Kidney (tissue), 13 donors: ENCODE measurements at regions not wholly inside any gene's neighbourhood (a gene's known extent, or its start where the extent isn't known, plus 50 kb on each side); places are given as distances from the start of the nearest gene placed in this dataset.

Experiments used
- DNase-seq, 5 donors: peaks; one replicate each; pipeline ENCODE4 v3.0.0-alpha.2; 2013 to 2020
- FAIRE-seq: peaks from 2 replicates; lab custom pipeline; 2012; peaks lifted over from hg19 to GRCh38; lab: Jason Lieb, UNC
- H3K27ac ChIP-seq, 2 donors: one replicate each; pipeline ENCODE4 v1.7.0; 2013; ENCODE audit warnings: low read depth in 2 of 2, low read length in 2 of 2, inconsistent platforms in 1 of 2
- H3K27me3 ChIP-seq: one replicate; pipeline ENCODE4 v1.7.1; 2013; ENCODE audit warnings: low read length, inconsistent platforms; ENCODE audit not compliant: control insufficient read depth, insufficient read depth
- H3K36me3 ChIP-seq, 3 donors: one replicate each; pipeline versions ENCODE4 v1.7.0 to v1.7.1; 2013; ENCODE audit warnings: low read length in 3 of 3, control low read depth in 1 of 3, inconsistent platforms in 1 of 3; ENCODE audit not compliant: insufficient read depth in 3 of 3, control insufficient read depth in 2 of 3
- H3K4me1 ChIP-seq, 3 donors: one replicate each; pipeline versions ENCODE4 v1.7.0 to v1.7.1; 2013; ENCODE audit warnings: low read length in 3 of 3, inconsistent platforms in 1 of 3, low read depth in 1 of 3; ENCODE audit not compliant: control insufficient read depth in 2 of 3, insufficient read depth in 2 of 3
- H3K4me3 ChIP-seq, 3 donors: one replicate each; pipeline versions ENCODE4 v1.7.0 to v1.8.1; 2013; ENCODE audit warnings: low read length in 3 of 3, control low read depth in 1 of 3, inconsistent platforms in 1 of 3
- H3K9ac ChIP-seq, 3 donors: one replicate each; pipeline versions ENCODE4 v1.7.0 to v1.7.1; 2013; ENCODE audit warnings: low read length in 3 of 3, control low read depth in 1 of 3, inconsistent platforms in 1 of 3
- H3K9me3 ChIP-seq, 3 donors: one replicate each; pipeline versions ENCODE4 v1.7.0 to v1.7.1; 2013; ENCODE audit warnings: low read length in 3 of 3, control low read depth in 1 of 3, inconsistent platforms in 1 of 3; ENCODE audit not compliant: control insufficient read depth in 2 of 3, insufficient read depth in 1 of 3
- CTCF ChIP-seq: IDR thresholded peaks from 3 replicates; pipeline ENCODE4 v1.5.1; 2012; ENCODE audit warnings: mild to moderate bottlenecking, moderate library complexity, borderline replicate concordance; ENCODE audit not compliant: insufficient read depth; ENCODE audit errors: extremely low read depth
- intact Hi-C: fragments of 100-400 bp; cut with DNase I; formaldehyde crosslinking; loops from one replicate; pipeline ENCODE4 v1.11.1; 2022
- donor health status: control.
- donor health status: control.
- donor health status: control.
- donor health status: control.
- donor health status: control.
- donor health status: DM: yes; HTN: yes; CAD: no.
- donor health status: Normal renal cell carcinoma (clear cell type).

GRCh38 chr10:110420401-110421193, 77.1 kb upstream of the DUSP5 start:
- Histone ChIP-seq H3K4me1 (no peaks in the 10 kb centered on the region), H3K4me3 (no peak overlapping the region), H3K9me3 (no peaks in the 10 kb centered on the region), H3K27me3 (no peaks in the 10 kb centered on the region), H3K27ac (no peak overlapping the region), H3K36me3 (no peaks in the 10 kb centered on the region), H3K9ac (no peak overlapping the region)
- FAIRE-seq, result no peak
- DNase-seq, result no peak
- intact Hi-C loops, result no loop called here
- no peak for TF ChIP-seq CTCF

GRCh38 chr10:110421512-110422138, 76.1 kb upstream of the DUSP5 start:
- H3K4me1 ChIP-seq, result no peaks in the 10 kb centered on the region
- no peak overlapping the region for H3K27ac ChIP-seq
- TF ChIP-seq CTCF, result no peak
- no peak overlapping the region for H3K4me3 ChIP-seq
- no peak for FAIRE-seq
- intact Hi-C loops, result no loop called here
- DNase-seq, result no peak
- no peaks in the 10 kb centered on the region for H3K27me3 ChIP-seq
- no peaks in the 10 kb centered on the region for H3K9me3 ChIP-seq
- no peaks in the 10 kb centered on the region for H3K36me3 ChIP-seq
- no peak overlapping the region for H3K9ac ChIP-seq

- Histone ChIP-seq H3K9ac (no peak overlapping the region), H3K4me1 (no peaks in the 10 kb centered on the region), H3K4me3 (no peak overlapping the region), H3K9me3 (no peaks in the 10 kb centered on the region), H3K36me3 (no peaks in the 10 kb centered on the region), H3K27me3 (no peaks in the 10 kb centered on the region), H3K27ac (no peak overlapping the region)
- TF ChIP-seq CTCF, result no peak
- DNase-seq (no peak), FAIRE-seq (no peak)
- intact Hi-C loops, result no loop called here
Observed at GRCh38 chr10:110422548-110422947, 75.2 kb upstream of the DUSP5 start.
